Stimulated activated naive B cell treated with anti-CD40 and anti-IgM and Interleukin-4, amounts not matched to agents 10 μg/mL and 1 μg/mL and 100 μg/mL, for 72 hours (primary cell): ENCODE measurements at regions not wholly inside any gene's neighbourhood (a gene's known extent, or its start where the extent isn't known, plus 50 kb on each side); places are given as distances from the start of the nearest gene placed in this dataset.
"Not testable (repeated sequence)": the region's sequence is repeated elsewhere in the genome, so short reads cannot be mapped to it uniquely, and the experiment has no call there.

Experiments
- ATAC-seq, 2 donors: fragments of 150-1000 bp; cut with Tn5 transposase; replicated peaks; 2 replicates each; pipeline ENCODE4 v1.10.0; 2021; ENCODE audit warnings: moderate library complexity in 1 of 2
- DNase-seq: peaks from one replicate; pipeline ENCODE4 v3.0.0; 2021
- H3K27ac Mint-ChIP-seq: one replicate; pipeline ENCODE4 v1.8.0; 2022; ENCODE audit warnings: mild to moderate bottlenecking, mixed read lengths
- H3K27me3 Mint-ChIP-seq, 2 donors: one replicate each; pipeline ENCODE4 v1.8.0; 2022; ENCODE audit warnings: mixed read lengths in 2 of 2
- H3K36me3 Mint-ChIP-seq, 2 donors: one replicate each; pipeline ENCODE4 v1.8.0; 2022; ENCODE audit warnings: mixed read lengths in 2 of 2, mild to moderate bottlenecking in 1 of 2
- H3K4me1 Mint-ChIP-seq, 2 donors: one replicate each; pipeline ENCODE4 v1.8.0; 2022; ENCODE audit warnings: mixed read lengths in 2 of 2, mild to moderate bottlenecking in 1 of 2
- H3K4me3 Mint-ChIP-seq, 2 donors: one replicate each; pipeline ENCODE4 v1.8.0; 2022; ENCODE audit warnings: mild to moderate bottlenecking in 2 of 2, mixed read lengths in 2 of 2, moderate library complexity in 1 of 2
- H3K9me3 Mint-ChIP-seq, 2 donors: one replicate each; pipeline ENCODE4 v1.8.0; 2022; ENCODE audit warnings: mixed read lengths in 2 of 2, mild to moderate bottlenecking in 1 of 2

DNA sequence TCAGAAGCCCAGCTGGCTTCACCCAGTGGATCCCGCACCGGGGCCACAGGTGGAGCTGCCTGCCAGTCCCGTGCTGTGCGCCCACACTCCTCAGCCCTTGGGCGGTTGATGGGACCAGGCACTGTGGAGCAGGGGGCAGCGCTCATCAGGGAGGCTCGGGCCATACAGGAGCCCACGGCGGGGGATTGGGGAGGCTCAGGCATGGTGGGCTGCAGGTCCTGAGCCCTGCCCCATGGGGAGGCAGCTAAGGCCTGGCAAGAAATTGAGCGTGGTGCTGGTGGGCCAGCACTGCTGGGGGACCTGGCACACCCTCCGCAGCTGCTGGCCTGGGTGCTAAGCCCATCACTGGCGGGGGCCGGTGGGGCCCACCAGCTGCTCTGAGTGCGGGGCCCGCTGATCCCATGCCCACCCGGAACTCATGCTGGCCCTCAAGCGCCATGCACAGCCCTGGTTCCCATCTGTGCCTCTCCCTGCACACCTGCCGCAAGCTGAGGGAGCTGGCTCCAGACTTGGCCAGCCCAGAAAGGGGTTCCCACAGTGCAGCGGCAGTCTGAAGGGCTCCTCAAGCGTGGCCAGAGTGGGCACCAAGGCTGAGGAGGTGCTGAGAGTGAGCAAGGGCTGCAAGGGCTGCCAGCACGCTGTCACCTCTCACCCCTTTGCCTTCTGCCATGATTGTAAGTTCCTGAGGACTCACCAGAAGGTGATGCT lies 705.1 kb downstream of the STPG2 start:
- not testable (repeated sequence) for H3K27me3 Mint-ChIP-seq, H3K27ac Mint-ChIP-seq, ATAC-seq, H3K4me1 Mint-ChIP-seq, H3K4me3 Mint-ChIP-seq, H3K36me3 Mint-ChIP-seq, H3K9me3 Mint-ChIP-seq, DNase-seq

DNA sequence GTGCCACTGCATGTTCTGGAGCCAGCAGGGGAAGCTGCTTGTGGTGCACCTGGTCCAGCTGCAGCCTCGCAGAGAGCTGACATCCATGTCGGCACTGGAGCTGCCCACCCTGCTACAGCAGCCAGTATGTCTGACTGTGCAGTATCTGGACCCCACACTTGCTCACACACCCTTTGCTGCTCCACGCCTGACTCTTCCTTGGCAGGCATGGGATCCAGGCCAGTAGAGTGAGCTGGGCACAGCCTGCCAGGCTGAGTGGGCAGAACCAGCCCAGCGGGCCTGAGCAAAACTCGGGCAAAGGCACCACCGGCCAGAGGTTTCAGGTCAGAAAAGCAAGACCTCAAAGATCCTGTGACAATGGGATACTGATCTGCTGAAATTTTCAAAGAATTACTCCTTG lies 690.1 kb downstream of the STPG2 start:
- Mint-ChIP-seq H3K4me3 (no peak overlapping the region), H3K27me3 (no peaks in the 10 kb centered on the region), H3K9me3 (peaks cover 12 to 20% of the 10 kb centered on the region in 2 donors), H3K36me3 (no peaks in the 10 kb centered on the region), H3K4me1 (no peaks in the 10 kb centered on the region), H3K27ac (no peak overlapping the region)
- ATAC-seq (no peak), DNase-seq (no peak)

DNA sequence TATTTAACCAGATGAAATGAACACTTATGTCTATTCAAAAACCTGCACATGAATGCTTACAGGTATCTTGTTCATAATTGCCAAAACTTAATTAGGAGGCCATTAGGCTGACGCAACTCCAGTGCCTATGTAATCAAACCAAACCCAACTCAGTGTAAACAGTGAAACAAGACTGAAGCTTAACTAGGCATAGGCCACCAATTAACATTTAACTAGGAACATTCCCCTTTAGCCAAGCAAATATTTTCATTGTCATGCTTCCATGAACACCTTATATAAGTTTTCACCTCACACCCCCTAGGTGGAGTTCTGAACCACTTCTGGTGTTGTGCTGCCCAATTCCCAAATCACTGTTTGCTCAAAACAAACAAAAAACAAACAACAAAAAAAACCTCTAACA lies 686.0 kb downstream of the STPG2 start:
- Mint-ChIP-seq H3K9me3 (peaks cover 11 to 13% of the 10 kb centered on the region in 2 donors), H3K4me3 (no peak overlapping the region), H3K27me3 (no peaks in the 10 kb centered on the region), H3K36me3 (no peaks in the 10 kb centered on the region), H3K4me1 (no peaks in the 10 kb centered on the region), H3K27ac (no peak overlapping the region)
- DNase-seq, result no peak
- no peak for ATAC-seq

DNA sequence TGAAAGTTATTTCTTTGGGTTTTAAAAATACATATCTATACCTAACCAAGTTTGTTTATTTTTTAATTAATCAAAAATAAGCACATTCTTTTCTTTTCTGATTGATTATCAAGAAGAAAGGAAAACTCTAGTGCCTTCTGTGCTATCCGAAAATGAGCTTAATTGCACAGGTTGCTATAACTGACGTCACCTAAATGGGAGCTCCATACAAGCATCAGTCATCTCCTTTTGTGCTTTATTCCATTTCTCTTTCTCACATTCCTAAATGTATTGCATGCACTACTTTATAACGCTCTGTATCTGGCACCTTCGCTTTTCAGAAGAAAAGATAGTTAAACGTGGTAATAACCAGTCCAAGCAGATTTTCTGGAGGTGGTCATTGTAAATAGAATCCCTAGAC lies 675.0 kb downstream of the STPG2 start:
- no peak overlapping the region for H3K4me3 Mint-ChIP-seq
- no peaks in the 10 kb centered on the region for H3K36me3 Mint-ChIP-seq
- DNase-seq, result no peak
- peaks cover 0 to 7% of the 10 kb centered on the region in 2 donors for H3K9me3 Mint-ChIP-seq
- ATAC-seq, result no peak
- no peaks in the 10 kb centered on the region for H3K27me3 Mint-ChIP-seq
- no peaks in the 10 kb centered on the region for H3K4me1 Mint-ChIP-seq
- no peak overlapping the region for H3K27ac Mint-ChIP-seq

DNA sequence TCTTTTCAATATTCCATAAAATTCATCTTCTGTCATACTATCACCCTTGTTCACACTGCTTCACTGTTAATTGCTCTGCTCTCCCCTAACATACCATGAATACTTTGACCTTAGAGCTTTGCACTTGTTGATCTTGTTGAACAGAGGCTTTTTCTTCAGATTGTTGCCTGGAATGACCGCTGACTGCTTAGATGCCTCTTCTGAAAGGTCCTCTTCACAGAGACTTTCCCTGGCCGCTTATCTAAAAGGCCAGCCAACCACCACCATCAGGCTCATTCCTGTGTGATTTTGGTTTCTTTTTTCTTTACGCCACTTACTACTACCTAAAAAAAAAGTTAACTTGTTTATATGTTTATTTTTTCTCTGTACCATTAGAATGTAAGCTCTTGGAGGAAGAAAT lies 667.7 kb downstream of the STPG2 start:
- Mint-ChIP-seq H3K4me1 (no peaks in the 10 kb centered on the region), H3K27ac (no peak overlapping the region), H3K4me3 (no peak overlapping the region), H3K9me3 (no peaks in the 10 kb centered on the region), H3K27me3 (no peaks in the 10 kb centered on the region), H3K36me3 (no peaks in the 10 kb centered on the region)
- no peak for DNase-seq
- ATAC-seq, result no peak

DNA sequence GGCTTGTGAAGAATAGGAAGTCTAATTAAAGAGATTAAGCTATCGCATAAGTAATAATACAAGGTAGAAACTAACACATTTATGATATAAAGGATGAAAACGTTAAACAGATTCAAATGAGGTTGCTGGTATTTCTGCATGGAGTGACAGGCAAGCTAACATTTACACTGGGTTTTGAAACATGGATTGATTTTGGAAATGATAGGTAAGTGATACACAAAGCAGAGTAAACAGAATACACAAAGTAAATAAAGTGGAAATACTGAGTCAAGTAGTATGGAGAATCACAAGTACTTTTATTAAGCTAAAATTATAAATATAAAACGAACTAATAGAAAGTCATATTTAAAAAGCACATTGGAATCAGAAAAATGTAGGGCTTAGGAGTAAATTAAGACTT lies 665.3 kb downstream of the STPG2 start:
- no peaks in the 10 kb centered on the region for H3K27me3 Mint-ChIP-seq
- no peak overlapping the region for H3K4me3 Mint-ChIP-seq
- no peaks in the 10 kb centered on the region for H3K4me1 Mint-ChIP-seq
- H3K36me3 Mint-ChIP-seq, result no peaks in the 10 kb centered on the region
- ATAC-seq (no peak), DNase-seq (no peak)
- H3K27ac Mint-ChIP-seq, result no peak overlapping the region
- no peaks in the 10 kb centered on the region for H3K9me3 Mint-ChIP-seq

DNA sequence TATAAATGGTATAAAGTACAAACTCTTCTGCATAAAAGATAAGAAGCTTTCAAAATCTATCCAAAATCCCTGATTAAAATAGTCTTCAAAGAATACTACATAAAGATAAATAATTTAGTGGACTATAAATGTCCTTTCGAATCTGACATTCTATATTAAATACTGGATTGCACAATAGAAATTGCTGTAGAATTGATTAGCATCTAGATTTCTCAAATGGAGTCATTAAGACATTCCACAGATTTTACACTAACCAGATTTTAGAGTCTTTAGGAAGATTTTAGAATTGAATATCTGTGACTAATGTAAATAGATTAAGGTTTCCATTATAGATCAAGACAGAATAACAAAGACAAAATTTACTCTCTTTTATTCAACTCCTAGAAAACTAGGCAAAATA lies 663.9 kb downstream of the STPG2 start:
- H3K4me3 Mint-ChIP-seq, result no peak overlapping the region
- H3K27me3 Mint-ChIP-seq, result no peaks in the 10 kb centered on the region
- no peaks in the 10 kb centered on the region for H3K36me3 Mint-ChIP-seq
- no peak for ATAC-seq
- H3K9me3 Mint-ChIP-seq, result peaks cover 2 to 3% of the 10 kb centered on the region in 2 donors
- H3K27ac Mint-ChIP-seq, result no peak overlapping the region
- no peak for DNase-seq
- no peaks in the 10 kb centered on the region for H3K4me1 Mint-ChIP-seq

DNA sequence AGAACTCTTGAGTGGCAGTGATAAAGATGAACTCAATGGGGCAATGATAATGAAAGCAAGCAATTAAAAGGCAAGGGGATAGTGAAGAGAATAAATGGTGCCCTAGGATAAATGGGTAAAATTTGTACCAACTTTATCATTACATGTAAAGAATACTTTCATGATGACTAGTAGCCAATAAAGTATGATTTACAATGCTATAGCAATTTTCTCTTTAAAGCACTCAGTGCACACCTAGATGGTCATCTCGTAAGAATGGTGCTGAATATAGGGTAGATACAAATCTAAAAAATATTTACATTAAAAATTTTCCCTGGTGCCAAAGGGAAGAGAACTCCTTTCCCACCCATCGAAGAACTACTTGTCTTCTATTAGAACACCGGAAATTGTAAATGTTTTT lies 651.4 kb downstream of the STPG2 start:
- Mint-ChIP-seq H3K4me3 (no peak overlapping the region), H3K27ac (no peak overlapping the region), H3K4me1 (no peaks in the 10 kb centered on the region), H3K27me3 (no peaks in the 10 kb centered on the region), H3K36me3 (no peaks in the 10 kb centered on the region), H3K9me3 (peaks cover 2 to 4% of the 10 kb centered on the region in 2 donors)
- no peak for DNase-seq
- ATAC-seq, result no peak

DNA sequence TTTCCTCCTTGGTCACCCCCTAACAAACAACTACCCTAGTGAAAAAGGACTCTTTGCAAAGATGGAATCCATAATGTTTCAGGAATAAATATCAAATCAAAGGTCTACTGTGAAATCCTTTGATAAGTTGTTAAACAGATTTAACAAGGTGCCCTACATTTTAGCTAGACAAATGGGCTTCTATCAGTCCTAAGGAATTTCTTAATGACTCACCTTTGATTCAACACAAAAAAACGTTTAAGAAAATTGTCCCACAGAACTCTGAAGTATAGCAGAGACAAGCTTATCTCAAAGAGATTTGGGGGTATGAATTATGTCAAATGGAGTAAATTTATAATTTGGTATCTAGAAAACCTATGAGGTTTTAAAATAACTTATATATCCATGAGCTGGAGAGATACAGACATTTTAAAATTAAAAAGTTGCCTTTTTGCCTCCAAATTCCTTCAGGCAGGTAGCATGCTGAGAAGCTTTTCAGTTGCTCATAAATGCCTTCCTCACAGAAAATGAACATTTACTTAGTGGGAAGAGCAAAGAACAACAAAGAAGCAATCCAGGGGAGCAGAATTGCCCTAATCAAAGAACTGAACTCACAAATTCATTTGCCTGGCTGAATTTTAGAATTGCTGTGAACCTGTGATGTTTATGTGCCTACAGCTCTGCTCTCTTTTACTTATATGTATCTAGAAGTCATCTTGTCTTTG lies 649.3 kb downstream of the STPG2 start:
- ATAC-seq (no peak), DNase-seq (no peak)
- Mint-ChIP-seq H3K27me3 (no peaks in the 10 kb centered on the region), H3K4me3 (no peak overlapping the region), H3K36me3 (no peaks in the 10 kb centered on the region), H3K27ac (no peak overlapping the region), H3K9me3 (peaks cover 1 to 2% of the 10 kb centered on the region in 2 donors), H3K4me1 (no peaks in the 10 kb centered on the region)

DNA sequence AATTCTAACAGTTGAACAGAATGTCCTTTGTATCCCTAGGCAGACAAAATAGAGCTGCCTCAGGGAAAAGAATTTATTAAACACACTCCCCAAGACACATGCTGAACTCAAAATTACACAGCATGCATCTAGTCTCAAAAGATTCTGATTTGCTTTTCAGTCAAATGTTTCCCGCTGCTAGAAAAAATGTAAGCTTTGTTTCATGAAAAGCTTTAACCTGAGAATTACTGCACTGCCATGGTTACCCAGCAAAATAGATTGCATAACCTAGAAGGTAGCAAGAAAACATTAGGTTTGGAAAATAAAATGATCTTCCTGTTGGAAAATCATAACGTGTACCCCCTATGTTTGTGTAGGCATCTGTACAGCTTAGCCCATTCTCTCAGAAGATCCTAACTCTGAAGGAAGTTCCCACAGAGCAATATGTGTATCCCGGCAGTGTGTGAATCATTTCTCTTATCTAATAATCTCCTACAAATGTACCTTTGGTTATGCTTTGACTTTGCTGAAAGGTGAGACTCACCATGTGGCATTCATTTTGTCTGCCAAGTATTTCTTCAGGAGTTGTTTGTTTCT lies 646.9 kb downstream of the STPG2 start:
- DNase-seq (no peak), ATAC-seq (no peak)
- Mint-ChIP-seq H3K4me1 (no peaks in the 10 kb centered on the region), H3K36me3 (no peaks in the 10 kb centered on the region), H3K27ac (no peak overlapping the region), H3K9me3 (no peaks in the 10 kb centered on the region), H3K27me3 (no peaks in the 10 kb centered on the region), H3K4me3 (no peak overlapping the region)

DNA sequence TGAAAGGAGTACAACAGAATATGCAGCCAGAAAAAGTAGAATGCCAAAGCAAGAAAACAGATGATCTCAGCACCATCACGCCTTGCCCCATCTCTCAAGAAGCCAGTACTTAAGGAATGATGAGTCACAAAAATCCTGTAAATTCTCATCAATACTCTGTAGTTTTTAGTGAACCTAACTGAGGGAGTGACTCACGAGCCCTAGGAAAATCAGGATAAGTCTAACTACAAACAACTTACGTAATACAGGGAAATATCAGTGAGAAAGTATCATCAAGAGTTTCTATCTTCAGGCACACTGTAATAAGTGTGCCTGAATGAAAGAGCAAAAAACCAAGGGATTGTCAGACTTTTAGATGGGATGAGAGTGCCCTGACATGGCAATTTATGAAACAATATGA lies 644.4 kb downstream of the STPG2 start:
- no peak for ATAC-seq
- DNase-seq, result no peak
- no peaks in the 10 kb centered on the region for H3K36me3 Mint-ChIP-seq
- no peak overlapping the region for H3K4me3 Mint-ChIP-seq
- H3K27me3 Mint-ChIP-seq, result no peaks in the 10 kb centered on the region
- no peak overlapping the region for H3K27ac Mint-ChIP-seq
- no peaks in the 10 kb centered on the region for H3K4me1 Mint-ChIP-seq
- H3K9me3 Mint-ChIP-seq, result no peaks in the 10 kb centered on the region

DNA sequence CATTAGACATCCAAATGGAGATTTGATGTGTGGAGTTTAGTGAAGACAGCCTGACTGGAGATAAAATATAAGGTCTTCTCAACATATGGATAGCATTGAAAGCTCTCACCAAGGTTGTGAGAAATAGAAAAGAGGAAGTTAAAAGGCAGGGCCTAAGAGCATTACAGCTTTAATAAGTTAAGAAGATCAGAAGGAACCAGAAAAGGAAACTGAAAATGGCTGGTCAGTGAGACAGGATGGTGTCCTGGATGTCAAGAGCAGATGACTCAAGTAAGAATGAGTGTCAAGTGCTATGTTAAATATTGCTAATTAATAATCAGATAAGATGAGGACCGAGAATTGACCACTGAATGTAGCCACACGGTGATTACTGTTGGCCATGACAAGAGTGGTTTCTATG lies 642.9 kb downstream of the STPG2 start:
- no peaks in the 10 kb centered on the region for H3K9me3 Mint-ChIP-seq

DNA sequence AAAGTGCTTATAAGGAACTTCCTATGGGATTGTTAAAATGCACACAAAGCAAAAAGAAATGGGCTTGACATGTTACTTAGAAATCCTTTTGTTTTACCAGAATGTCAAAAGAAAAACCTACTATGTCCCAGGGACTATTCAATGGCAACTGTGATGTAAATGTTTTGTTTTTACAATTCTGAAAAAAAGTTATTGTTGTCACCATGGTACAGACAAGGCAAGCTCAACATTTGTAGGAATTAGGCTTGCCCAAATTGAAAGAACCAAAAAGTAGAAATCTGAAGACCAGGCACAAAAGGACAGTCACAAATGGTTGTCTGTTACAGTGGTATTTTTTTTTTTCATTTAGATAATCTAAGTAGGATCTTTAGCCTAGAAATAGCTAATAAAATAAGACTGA lies 638.6 kb downstream of the STPG2 start:
- no peaks in the 10 kb centered on the region for H3K27me3 Mint-ChIP-seq
- H3K9me3 Mint-ChIP-seq, result no peaks in the 10 kb centered on the region
- H3K36me3 Mint-ChIP-seq, result no peaks in the 10 kb centered on the region
- H3K27ac Mint-ChIP-seq, result no peak overlapping the region
- ATAC-seq (no peak), DNase-seq (no peak)
- H3K4me3 Mint-ChIP-seq, result no peak overlapping the region
- H3K4me1 Mint-ChIP-seq, result no peaks in the 10 kb centered on the region

More for the DNA sequence above, 642.9 kb downstream of the STPG2 start:
- H3K4me1 Mint-ChIP-seq, result no peaks in the 10 kb centered on the region
- H3K27me3 Mint-ChIP-seq, result no peaks in the 10 kb centered on the region
- H3K27ac Mint-ChIP-seq, result no peak overlapping the region
- ATAC-seq (peak in 1 of 2 donors; percentile 33), DNase-seq (no peak)
- H3K36me3 Mint-ChIP-seq, result no peaks in the 10 kb centered on the region
- no peak overlapping the region for H3K4me3 Mint-ChIP-seq

DNA sequence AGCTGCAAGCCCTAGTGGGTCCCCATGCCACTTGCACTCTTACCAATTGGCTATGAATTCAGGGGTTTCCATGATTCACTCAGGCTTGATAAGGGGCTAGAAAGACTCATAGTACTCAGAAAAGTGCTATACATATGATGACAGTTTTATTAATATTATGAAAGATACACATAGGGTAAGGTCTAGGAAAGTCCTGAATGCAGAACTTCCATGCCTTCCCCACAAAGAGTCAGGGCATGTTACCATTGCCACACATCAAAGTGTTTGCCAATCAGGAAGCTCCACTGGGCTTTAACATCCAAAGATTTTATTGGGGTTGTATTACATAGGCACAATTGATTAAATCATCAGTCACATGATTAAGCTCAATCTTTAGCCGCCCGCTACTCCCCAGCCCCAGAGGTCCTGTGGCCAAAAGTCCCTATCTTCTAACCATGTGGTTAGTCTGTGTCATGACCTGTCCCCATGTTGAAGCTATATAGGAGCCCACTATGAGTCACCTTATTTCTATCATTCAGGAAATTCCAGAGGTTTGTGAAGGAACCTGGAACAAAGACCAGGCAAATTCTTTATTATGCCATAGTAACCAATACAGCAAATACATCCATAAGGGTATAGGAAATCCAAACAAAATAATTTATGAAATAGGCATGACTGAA lies 635.6 kb downstream of the STPG2 start:
- no peaks in the 10 kb centered on the region for H3K36me3 Mint-ChIP-seq

More for the DNA sequence above, 635.6 kb downstream of the STPG2 start:
- H3K27ac Mint-ChIP-seq, result no peak overlapping the region
- no peaks in the 10 kb centered on the region for H3K4me1 Mint-ChIP-seq
- ATAC-seq, result no peak
- H3K4me3 Mint-ChIP-seq, result no peak overlapping the region
- no peaks in the 10 kb centered on the region for H3K27me3 Mint-ChIP-seq
- H3K9me3 Mint-ChIP-seq, result peaks cover 0 to 3% of the 10 kb centered on the region in 2 donors
- no peak for DNase-seq
